ENCODE measurements at regions not wholly inside any gene's neighbourhood (a gene's known extent, or its start where the extent isn't known, plus 50 kb on each side); places are given as distances from the start of the nearest gene placed in this dataset.
"Not testable (repeated sequence)": the region's sequence is repeated elsewhere in the genome, so short reads cannot be mapped to it uniquely, and the experiment has no call there.

DNA sequence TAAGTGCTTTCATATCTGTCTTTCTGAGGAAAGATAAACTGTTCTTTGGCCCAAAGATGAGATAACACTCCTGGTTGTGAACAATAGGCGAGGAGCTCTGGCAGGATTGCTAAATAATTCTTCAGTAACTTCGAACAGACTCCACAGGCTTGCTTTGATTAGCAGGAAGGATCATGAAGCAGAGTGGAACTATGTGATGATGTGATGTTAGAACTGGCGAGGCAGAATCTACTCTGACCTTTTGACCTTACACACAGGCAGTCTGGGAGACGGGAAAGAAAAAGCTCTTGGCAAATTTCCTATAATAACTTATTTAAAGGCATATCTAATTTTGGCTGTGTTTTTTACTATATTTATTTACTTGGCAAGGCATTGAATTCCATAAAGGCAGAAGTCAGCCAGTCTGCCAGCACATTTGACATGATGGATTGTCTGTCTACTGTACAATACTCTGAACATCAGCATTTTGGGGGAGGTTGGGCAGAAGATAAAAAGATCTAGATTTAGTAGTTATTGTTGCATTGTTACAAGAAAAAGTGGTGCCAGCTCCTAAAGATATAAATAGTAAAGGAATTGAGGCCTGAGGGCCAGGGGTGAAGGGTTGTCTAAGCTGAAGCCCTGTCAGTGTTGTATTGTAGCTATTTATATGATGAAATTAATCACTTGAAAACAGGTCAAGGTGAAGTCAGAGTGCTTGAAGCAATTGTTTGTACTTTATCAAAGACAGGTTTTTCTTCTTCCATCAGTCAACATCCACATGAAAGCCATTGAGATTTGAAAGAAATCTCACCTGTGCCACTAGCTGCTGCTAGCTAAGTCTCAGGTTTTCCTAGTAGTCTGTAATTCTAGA lies 708.8 kb downstream of the LTN1 start:
- TF ChIP-seq, protein P1, sequence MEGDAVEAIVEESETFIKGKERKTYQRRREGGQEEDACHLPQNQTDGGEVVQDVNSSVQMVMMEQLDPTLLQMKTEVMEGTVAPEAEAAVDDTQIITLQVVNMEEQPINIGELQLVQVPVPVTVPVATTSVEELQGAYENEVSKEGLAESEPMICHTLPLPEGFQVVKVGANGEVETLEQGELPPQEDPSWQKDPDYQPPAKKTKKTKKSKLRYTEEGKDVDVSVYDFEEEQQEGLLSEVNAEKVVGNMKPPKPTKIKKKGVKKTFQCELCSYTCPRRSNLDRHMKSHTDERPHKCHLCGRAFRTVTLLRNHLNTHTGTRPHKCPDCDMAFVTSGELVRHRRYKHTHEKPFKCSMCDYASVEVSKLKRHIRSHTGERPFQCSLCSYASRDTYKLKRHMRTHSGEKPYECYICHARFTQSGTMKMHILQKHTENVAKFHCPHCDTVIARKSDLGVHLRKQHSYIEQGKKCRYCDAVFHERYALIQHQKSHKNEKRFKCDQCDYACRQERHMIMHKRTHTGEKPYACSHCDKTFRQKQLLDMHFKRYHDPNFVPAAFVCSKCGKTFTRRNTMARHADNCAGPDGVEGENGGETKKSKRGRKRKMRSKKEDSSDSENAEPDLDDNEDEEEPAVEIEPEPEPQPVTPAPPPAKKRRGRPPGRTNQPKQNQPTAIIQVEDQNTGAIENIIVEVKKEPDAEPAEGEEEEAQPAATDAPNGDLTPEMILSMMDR (IDR thresholded peaks at IDR 0.05; ENCODE audit: low read depth, low read length, missing control alignments) = no peak
- Histone ChIP-seq H3K27me3 (replicated peaks) (no peaks in the 10 kb centered on the region), H3K27ac (peak overlapping the region; percentile 80), H3K36me3 (replicated peaks) (no peaks in the 10 kb centered on the region), H3K4me3 (ENCODE audit: low read depth, low read length) (no peak overlapping the region)
- in situ Hi-C loops (cut with HindIII; ENCODE audit: low pct_ligation_motif_present, low sequenced_read_pairs) = no loop called here
- peak; percentile 96 for DNase-seq

DNA sequence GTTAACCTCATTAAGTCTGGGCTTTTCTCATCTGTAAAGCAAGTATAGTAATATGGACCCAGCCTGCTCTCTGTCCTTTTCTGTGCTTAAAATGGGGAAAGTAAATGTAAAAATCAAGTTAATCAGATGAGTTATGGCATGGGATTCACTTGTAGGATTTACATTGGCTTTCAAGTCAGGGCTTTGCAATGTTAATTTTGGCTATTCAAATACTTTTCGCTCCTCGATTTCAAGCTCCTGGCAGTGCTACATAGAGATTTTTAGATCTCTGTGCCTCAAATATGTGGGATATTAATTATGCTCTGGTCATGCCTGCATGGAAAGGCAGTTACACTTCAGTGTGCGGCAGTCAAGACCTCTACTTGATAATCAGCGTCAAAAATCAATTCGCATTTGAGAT lies 709.8 kb downstream of the LTN1 start:
- in situ Hi-C loops (cut with HindIII; ENCODE audit: low pct_ligation_motif_present, low sequenced_read_pairs) = no loop called here
- no peaks in the 10 kb centered on the region for H3K27me3 ChIP-seq (replicated peaks)
- H3K27ac ChIP-seq = no peak overlapping the region
- no peak overlapping the region for H3K4me3 ChIP-seq (ENCODE audit: low read depth, low read length)
- no peaks in the 10 kb centered on the region for H3K36me3 ChIP-seq (replicated peaks)
- no peak for DNase-seq
- TF ChIP-seq, protein P1 (IDR thresholded peaks at IDR 0.05; ENCODE audit: low read depth, low read length, missing control alignments) = no peak

DNA sequence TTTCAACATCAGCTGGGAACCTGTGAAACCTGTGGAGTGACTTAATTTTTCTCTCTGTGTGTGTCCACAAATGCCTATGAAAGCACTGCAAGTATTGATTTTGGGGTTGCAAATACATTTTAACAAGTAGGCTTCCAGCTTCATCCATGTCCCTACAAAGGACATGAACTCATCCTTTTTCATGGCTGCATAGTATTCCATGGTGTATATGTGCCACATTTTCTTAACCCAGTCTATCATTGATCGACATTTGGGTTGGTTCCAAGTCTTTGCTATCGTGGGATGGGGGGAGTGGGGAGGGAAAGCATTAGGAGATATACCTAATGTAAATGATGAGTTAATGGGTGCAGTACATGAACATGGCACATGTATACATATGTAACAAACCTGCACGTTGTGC lies 711.3 kb downstream of the LTN1 start:
- H3K36me3 ChIP-seq (replicated peaks); H3K27ac ChIP-seq; H3K27me3 ChIP-seq (replicated peaks); DNase-seq; in situ Hi-C loops (cut with HindIII; ENCODE audit: low pct_ligation_motif_present, low sequenced_read_pairs); H3K4me3 ChIP-seq (ENCODE audit: low read depth, low read length): not testable (repeated sequence)

DNA sequence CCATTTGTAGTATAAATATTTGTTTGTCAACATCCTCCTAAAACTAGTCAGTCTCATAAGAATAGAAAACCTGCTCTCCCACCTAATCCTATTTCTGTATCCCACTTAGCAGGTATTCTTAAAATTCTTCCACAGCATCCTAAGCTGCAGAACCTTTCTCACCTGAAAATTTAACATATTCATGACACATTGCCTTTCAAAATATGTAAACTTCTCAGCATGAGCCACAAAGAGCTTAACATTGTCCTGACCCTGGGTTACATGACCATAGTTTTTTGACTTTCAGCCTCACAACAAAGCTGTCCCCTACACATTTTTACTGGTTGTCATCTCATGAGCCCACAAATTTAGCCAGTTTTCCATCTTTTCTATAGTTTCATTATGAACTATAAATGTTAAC lies 712.1 kb downstream of the LTN1 start:
- in situ Hi-C loops (cut with HindIII; ENCODE audit: low pct_ligation_motif_present, low sequenced_read_pairs) = no loop called here

DNA sequence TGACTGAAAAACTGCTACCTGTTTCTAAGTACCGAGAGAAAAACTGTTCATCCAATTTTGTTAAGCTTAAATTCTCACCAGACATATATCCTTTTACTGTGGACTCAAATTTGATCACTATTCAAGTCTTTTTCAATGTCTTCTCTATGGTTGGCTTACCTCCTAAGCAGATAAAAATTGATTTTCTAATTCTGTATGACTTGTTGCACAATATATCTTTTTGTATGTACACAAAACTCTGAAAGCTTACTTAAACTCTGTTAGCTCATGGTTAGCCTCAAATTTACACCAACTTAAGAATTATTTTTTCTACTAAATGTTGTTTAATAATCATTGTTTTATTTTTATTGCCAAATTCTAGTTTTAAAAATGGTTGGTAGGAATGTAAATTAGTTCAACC lies 715.4 kb downstream of the LTN1 start:
- TF ChIP-seq, protein P1 (IDR thresholded peaks at IDR 0.05; ENCODE audit: low read depth, low read length, missing control alignments) = no peak
- Histone ChIP-seq H3K36me3 (replicated peaks) (no peaks in the 10 kb centered on the region), H3K4me3 (ENCODE audit: low read depth, low read length) (no peak overlapping the region), H3K27ac (no peak overlapping the region), H3K27me3 (replicated peaks) (no peaks in the 10 kb centered on the region)
- in situ Hi-C loops (cut with HindIII; ENCODE audit: low pct_ligation_motif_present, low sequenced_read_pairs) = no loop called here
- no peak for DNase-seq

More for the DNA sequence above, 712.1 kb downstream of the LTN1 start:
- no peaks in the 10 kb centered on the region for H3K36me3 ChIP-seq (replicated peaks)
- H3K4me3 ChIP-seq (ENCODE audit: low read depth, low read length) = no peak overlapping the region
- no peak overlapping the region for H3K27ac ChIP-seq
- DNase-seq = no peak
- TF ChIP-seq, protein P1 (IDR thresholded peaks at IDR 0.05; ENCODE audit: low read depth, low read length, missing control alignments) = no peak
- no peaks in the 10 kb centered on the region for H3K27me3 ChIP-seq (replicated peaks)

DNA sequence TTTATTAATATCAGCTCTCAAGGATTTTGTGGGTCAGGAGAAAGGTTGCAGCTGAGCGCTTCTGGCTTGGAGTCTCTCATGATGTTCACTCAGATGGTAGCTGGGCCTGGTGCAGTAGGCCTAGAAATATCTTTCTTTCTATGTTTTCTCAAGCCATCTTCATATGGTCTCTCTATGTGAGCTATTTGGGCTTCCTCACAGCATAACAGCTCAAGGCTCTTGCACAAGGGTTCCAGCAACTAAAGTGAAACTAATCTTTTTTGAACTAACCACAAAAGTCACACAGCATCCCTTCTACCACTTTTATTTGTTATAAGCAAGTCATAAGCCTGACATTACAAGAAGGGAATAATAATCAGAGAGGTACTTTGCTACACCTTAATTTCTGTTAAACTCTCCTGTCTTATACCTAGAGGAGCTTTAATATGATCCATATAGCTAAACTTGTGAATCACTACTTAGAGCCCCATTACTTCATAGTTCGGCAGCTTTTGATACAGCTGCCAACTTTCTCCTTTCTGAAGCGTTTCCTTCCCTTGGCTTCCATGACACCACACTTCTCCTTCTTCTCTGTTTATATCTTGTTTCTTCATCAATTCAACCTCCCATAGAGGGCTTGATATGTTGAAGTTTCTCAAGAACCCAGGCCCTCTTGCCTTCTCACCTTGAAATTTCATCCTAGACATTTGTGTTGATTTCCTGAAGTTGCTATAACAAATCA lies 720.2 kb downstream of the LTN1 start:
- peak; percentile 14 for DNase-seq
- in situ Hi-C loops (cut with HindIII; ENCODE audit: low pct_ligation_motif_present, low sequenced_read_pairs) = no loop called here
- TF ChIP-seq, protein P1 (IDR thresholded peaks at IDR 0.05; ENCODE audit: low read depth, low read length, missing control alignments) = no peak
- H3K4me3 ChIP-seq (ENCODE audit: low read depth, low read length) = no peak overlapping the region
- no peaks in the 10 kb centered on the region for H3K36me3 ChIP-seq (replicated peaks)
- no peak overlapping the region for H3K27ac ChIP-seq
- no peaks in the 10 kb centered on the region for H3K27me3 ChIP-seq (replicated peaks)

All from brain microvascular endothelial cell (primary cell).